ENCODE measurements at regions not wholly inside any gene's neighbourhood (a gene's known extent, or its start where the extent isn't known, plus 50 kb on each side); places are given as distances from the start of the nearest gene placed in this dataset.

DNA sequence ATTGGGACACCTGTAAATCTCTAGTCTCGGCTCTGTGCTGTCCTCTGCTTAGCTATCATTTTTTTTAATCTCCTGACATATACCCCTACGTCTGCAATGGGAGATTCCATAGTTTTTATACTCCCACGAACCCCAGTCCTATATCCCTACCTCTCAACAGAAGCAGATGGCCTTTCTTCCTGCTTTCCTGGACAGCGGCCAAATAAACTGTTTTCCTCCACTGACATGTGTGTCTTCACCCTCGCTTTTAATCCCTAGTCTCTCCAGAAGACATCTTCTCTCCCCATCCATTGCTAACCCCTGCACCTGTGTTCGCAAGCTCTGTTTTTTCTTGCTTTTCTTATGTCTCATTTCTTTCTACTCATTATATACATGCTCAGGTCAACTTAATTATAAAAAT lies 395.4 kb downstream of the EPHA4 start:
- H4K91ac ChIP-seq (ENCODE audit: low read length): no peak overlapping the region
- H3K27ac ChIP-seq (ENCODE audit: low read length, poor library complexity, severe bottlenecking): no peak overlapping the region
- H2AFZ ChIP-seq (ENCODE audit: low read depth, low read length): no peak overlapping the region
- no peak overlapping the region for H3K18ac ChIP-seq (ENCODE audit: low read depth in 1 of 2, low read length in 2 of 2)
- no peaks in the 10 kb centered on the region for H3K4me1 ChIP-seq (ENCODE audit: control insufficient read depth, insufficient read depth, low read depth, low read length)
- no peak overlapping the region for H3K23ac ChIP-seq (ENCODE audit: low read length in 2 of 2)
- no peak overlapping the region for H3K4me3 ChIP-seq (ENCODE audit: insufficient read depth in 1 of 2, low read depth in 1 of 2, low read length in 2 of 2)
- no peak overlapping the region for H3K14ac ChIP-seq (ENCODE audit: low read length in 2 of 2)
- no peaks in the 10 kb centered on the region for H3K36me3 ChIP-seq (ENCODE audit: control insufficient read depth in 1 of 2, insufficient read depth in 2 of 2, low read depth in 1 of 2, low read length in 2 of 2)
- WGBS: 81% methylated on average over 6 of the region's 6 CpGs
- H3K79me1 ChIP-seq (replicated peaks; ENCODE audit: low read length, poor library complexity, severe bottlenecking): no peaks in the 10 kb centered on the region
- H2BK120ac ChIP-seq (ENCODE audit: low read depth, low read length): no peak overlapping the region
- no peak for DNase-seq
- no peak overlapping the region for H2AK5ac ChIP-seq (ENCODE audit: low read length, severe bottlenecking)
- H3K27me3 ChIP-seq (ENCODE audit: control insufficient read depth in 1 of 2, insufficient read depth in 1 of 2, low read length in 2 of 2): no peaks in the 10 kb centered on the region
- no peak overlapping the region for H4K8ac ChIP-seq (ENCODE audit: low read length)
- no peak overlapping the region for H3K9ac ChIP-seq (ENCODE audit: low read length)
- H3K4me2 ChIP-seq (ENCODE audit: low read length, poor library complexity, severe bottlenecking): no peak overlapping the region
- no peaks in the 10 kb centered on the region for H3K9me3 ChIP-seq (ENCODE audit: control insufficient read depth, low read length)
- no peak overlapping the region for H3K4ac ChIP-seq (ENCODE audit: low read depth in 1 of 2, low read length in 2 of 2)
- no peak overlapping the region for H2BK12ac ChIP-seq (ENCODE audit: low read length in 2 of 2)
- H2BK5ac ChIP-seq (ENCODE audit: low read depth, low read length, poor library complexity, severe bottlenecking): no peak overlapping the region
- H2BK15ac ChIP-seq (ENCODE audit: low read depth, poor library complexity, severe bottlenecking): no peak overlapping the region

DNA sequence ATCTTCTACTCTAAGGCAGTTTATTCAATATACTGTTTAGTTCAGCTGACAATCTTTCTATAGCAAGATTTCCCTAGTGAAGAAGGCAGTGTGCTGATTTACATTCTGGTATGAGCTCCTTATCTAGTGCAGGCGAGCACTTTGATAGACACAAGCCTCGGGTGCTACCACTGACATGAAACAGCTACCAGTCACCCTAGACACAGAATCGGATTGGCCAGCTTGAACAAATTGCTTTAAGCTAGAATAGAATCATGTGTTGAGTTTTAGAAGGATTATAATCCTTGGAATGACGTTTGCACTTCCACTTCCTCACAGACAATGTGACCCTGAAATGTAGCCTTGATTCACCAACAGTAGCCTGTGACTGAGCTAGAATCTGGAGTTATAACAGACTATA lies 394.0 kb downstream of the EPHA4 start:
- H3K9me3 ChIP-seq (ENCODE audit: control insufficient read depth, low read length): no peaks in the 10 kb centered on the region
- DNase-seq: no peak
- H3K27ac ChIP-seq (ENCODE audit: low read length, poor library complexity, severe bottlenecking): no peak overlapping the region
- H3K23ac ChIP-seq (ENCODE audit: low read length in 2 of 2): no peak overlapping the region
- no peak overlapping the region for H3K14ac ChIP-seq (ENCODE audit: low read length in 2 of 2)
- 70% methylated on average over 2 of the region's 4 CpGs for WGBS
- no peaks in the 10 kb centered on the region for H3K27me3 ChIP-seq (ENCODE audit: control insufficient read depth in 1 of 2, insufficient read depth in 1 of 2, low read length in 2 of 2)
- no peak overlapping the region for H4K8ac ChIP-seq (ENCODE audit: low read length)
- H2BK5ac ChIP-seq (ENCODE audit: low read depth, low read length, poor library complexity, severe bottlenecking): no peak overlapping the region
- no peak overlapping the region for H3K9ac ChIP-seq (ENCODE audit: low read length)
- H2AK5ac ChIP-seq (ENCODE audit: low read length, severe bottlenecking): no peak overlapping the region
- no peak overlapping the region for H3K18ac ChIP-seq (ENCODE audit: low read depth in 1 of 2, low read length in 2 of 2)
- no peak overlapping the region for H3K4me3 ChIP-seq (ENCODE audit: insufficient read depth in 1 of 2, low read depth in 1 of 2, low read length in 2 of 2)
- H2AFZ ChIP-seq (ENCODE audit: low read depth, low read length): no peak overlapping the region
- no peak overlapping the region for H2BK15ac ChIP-seq (ENCODE audit: low read depth, poor library complexity, severe bottlenecking)
- no peak overlapping the region for H2BK120ac ChIP-seq (ENCODE audit: low read depth, low read length)
- no peaks in the 10 kb centered on the region for H3K4me1 ChIP-seq (ENCODE audit: control insufficient read depth, insufficient read depth, low read depth, low read length)
- no peak overlapping the region for H3K4ac ChIP-seq (ENCODE audit: low read depth in 1 of 2, low read length in 2 of 2)
- no peaks in the 10 kb centered on the region for H3K79me1 ChIP-seq (replicated peaks; ENCODE audit: low read length, poor library complexity, severe bottlenecking)
- H4K91ac ChIP-seq (ENCODE audit: low read length): no peak overlapping the region
- no peaks in the 10 kb centered on the region for H3K36me3 ChIP-seq (ENCODE audit: control insufficient read depth in 1 of 2, insufficient read depth in 2 of 2, low read depth in 1 of 2, low read length in 2 of 2)
- H3K4me2 ChIP-seq (ENCODE audit: low read length, poor library complexity, severe bottlenecking): no peak overlapping the region
- no peak overlapping the region for H2BK12ac ChIP-seq (ENCODE audit: low read length in 2 of 2)

DNA sequence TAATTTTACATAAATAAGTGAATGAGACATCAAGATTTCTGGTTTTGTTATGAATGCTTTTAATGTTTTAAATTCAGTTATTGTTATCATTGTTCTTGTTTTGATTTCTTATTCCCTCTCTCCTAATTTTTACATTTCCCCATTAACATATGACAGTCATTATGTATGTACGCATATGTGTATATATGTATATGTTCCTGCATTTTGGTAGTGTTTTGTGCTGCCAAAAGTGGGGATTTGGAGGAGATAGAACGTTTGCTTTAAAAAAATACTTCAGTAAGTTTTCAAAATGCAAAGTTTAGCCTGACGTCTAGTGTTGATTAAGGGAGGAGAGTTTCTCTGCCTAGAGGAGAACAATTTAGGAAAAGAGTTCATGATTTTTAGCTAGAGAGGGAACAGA lies 385.2 kb downstream of the EPHA4 start:
- H4K8ac ChIP-seq (ENCODE audit: low read length): no peak overlapping the region
- H3K36me3 ChIP-seq (ENCODE audit: control insufficient read depth in 1 of 2, insufficient read depth in 2 of 2, low read depth in 1 of 2, low read length in 2 of 2): no peaks in the 10 kb centered on the region
- no peak overlapping the region for H3K27ac ChIP-seq (ENCODE audit: low read length, poor library complexity, severe bottlenecking)
- no peak overlapping the region for H3K18ac ChIP-seq (ENCODE audit: low read depth in 1 of 2, low read length in 2 of 2)
- no peaks in the 10 kb centered on the region for H3K79me1 ChIP-seq (replicated peaks; ENCODE audit: low read length, poor library complexity, severe bottlenecking)
- H4K91ac ChIP-seq (ENCODE audit: low read length): no peak overlapping the region
- no peak overlapping the region for H2BK120ac ChIP-seq (ENCODE audit: low read depth, low read length)
- no peak overlapping the region for H3K14ac ChIP-seq (ENCODE audit: low read length in 2 of 2)
- H2AFZ ChIP-seq (ENCODE audit: low read depth, low read length): no peak overlapping the region
- no peak overlapping the region for H3K4me3 ChIP-seq (ENCODE audit: insufficient read depth in 1 of 2, low read depth in 1 of 2, low read length in 2 of 2)
- H3K9me3 ChIP-seq (ENCODE audit: control insufficient read depth, low read length): no peaks in the 10 kb centered on the region
- WGBS: 84% methylated on average over 3 of the region's 3 CpGs
- no peak for DNase-seq
- no peak overlapping the region for H2AK5ac ChIP-seq (ENCODE audit: low read length, severe bottlenecking)
- no peak overlapping the region for H2BK5ac ChIP-seq (ENCODE audit: low read depth, low read length, poor library complexity, severe bottlenecking)
- no peak overlapping the region for H3K23ac ChIP-seq (ENCODE audit: low read length in 2 of 2)
- H2BK12ac ChIP-seq (ENCODE audit: low read length in 2 of 2): no peak overlapping the region
- H3K4ac ChIP-seq (ENCODE audit: low read depth in 1 of 2, low read length in 2 of 2): no peak overlapping the region
- no peaks in the 10 kb centered on the region for H3K4me1 ChIP-seq (ENCODE audit: control insufficient read depth, insufficient read depth, low read depth, low read length)
- no peak overlapping the region for H3K9ac ChIP-seq (ENCODE audit: low read length)
- no peaks in the 10 kb centered on the region for H3K27me3 ChIP-seq (ENCODE audit: control insufficient read depth in 1 of 2, insufficient read depth in 1 of 2, low read length in 2 of 2)
- H3K4me2 ChIP-seq (ENCODE audit: low read length, poor library complexity, severe bottlenecking): no peak overlapping the region
- no peak overlapping the region for H2BK15ac ChIP-seq (ENCODE audit: low read depth, poor library complexity, severe bottlenecking)

DNA sequence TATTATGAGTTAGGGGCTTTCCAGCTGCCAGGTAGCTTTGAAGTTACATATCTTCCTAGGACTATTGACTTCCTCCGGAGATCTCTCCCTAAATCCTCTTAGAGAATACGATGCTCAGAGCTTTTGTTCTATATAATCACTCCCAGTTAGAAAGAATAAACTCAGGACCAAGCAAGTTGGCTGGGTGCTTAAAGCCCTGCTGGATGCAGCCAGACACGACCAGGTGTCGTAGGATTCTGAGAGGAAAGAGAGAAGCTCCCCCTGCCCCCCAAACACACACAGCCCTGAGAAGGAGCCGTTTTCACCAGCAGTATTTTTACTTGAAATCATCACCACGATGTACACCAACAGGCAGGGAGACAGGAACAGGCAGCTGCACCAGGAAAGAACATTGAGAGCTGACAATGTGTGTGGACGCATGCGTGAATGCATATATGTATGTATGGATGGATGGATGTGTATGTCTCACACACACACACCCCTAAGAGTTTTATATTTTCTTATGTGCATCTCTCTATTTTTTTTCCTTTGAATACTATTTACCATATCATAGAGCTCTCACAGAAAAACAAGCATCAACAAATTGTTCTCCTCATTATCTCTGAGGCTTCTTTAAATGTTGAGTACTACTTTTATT lies 382.6 kb downstream of the EPHA4 start:
- H3K27ac ChIP-seq (ENCODE audit: low read length, poor library complexity, severe bottlenecking): no peak overlapping the region
- no peak overlapping the region for H2AFZ ChIP-seq (ENCODE audit: low read depth, low read length)
- DNase-seq: no peak
- H4K8ac ChIP-seq (ENCODE audit: low read length): no peak overlapping the region
- H3K4me2 ChIP-seq (ENCODE audit: low read length, poor library complexity, severe bottlenecking): no peak overlapping the region
- H3K4me1 ChIP-seq (ENCODE audit: control insufficient read depth, insufficient read depth, low read depth, low read length): no peaks in the 10 kb centered on the region
- H3K4ac ChIP-seq (ENCODE audit: low read depth in 1 of 2, low read length in 2 of 2): no peak overlapping the region
- no peak overlapping the region for H2BK12ac ChIP-seq (ENCODE audit: low read length in 2 of 2)
- no peaks in the 10 kb centered on the region for H3K27me3 ChIP-seq (ENCODE audit: control insufficient read depth in 1 of 2, insufficient read depth in 1 of 2, low read length in 2 of 2)
- no peak overlapping the region for H2BK5ac ChIP-seq (ENCODE audit: low read depth, low read length, poor library complexity, severe bottlenecking)
- H3K9me3 ChIP-seq (ENCODE audit: control insufficient read depth, low read length): no peaks in the 10 kb centered on the region
- no peak overlapping the region for H2BK120ac ChIP-seq (ENCODE audit: low read depth, low read length)
- no peak overlapping the region for H3K23ac ChIP-seq (ENCODE audit: low read length in 2 of 2)
- no peak overlapping the region for H2BK15ac ChIP-seq (ENCODE audit: low read depth, poor library complexity, severe bottlenecking)
- H3K18ac ChIP-seq (ENCODE audit: low read depth in 1 of 2, low read length in 2 of 2): no peak overlapping the region
- no peak overlapping the region for H3K4me3 ChIP-seq (ENCODE audit: insufficient read depth in 1 of 2, low read depth in 1 of 2, low read length in 2 of 2)
- no peaks in the 10 kb centered on the region for H3K36me3 ChIP-seq (ENCODE audit: control insufficient read depth in 1 of 2, insufficient read depth in 2 of 2, low read depth in 1 of 2, low read length in 2 of 2)
- H4K91ac ChIP-seq (ENCODE audit: low read length): no peak overlapping the region
- 40% methylated on average over 4 of the region's 8 CpGs for WGBS
- H3K79me1 ChIP-seq (replicated peaks; ENCODE audit: low read length, poor library complexity, severe bottlenecking): no peaks in the 10 kb centered on the region
- no peak overlapping the region for H3K14ac ChIP-seq (ENCODE audit: low read length in 2 of 2)
- no peak overlapping the region for H2AK5ac ChIP-seq (ENCODE audit: low read length, severe bottlenecking)
- H3K9ac ChIP-seq (ENCODE audit: low read length): no peak overlapping the region

Measured in mesenchymal stem cell (in vitro differentiated cells and primary cell).